Breast epithelium (tissue), 3 donors: ENCODE measurements at regions not wholly inside any gene's neighbourhood (a gene's known extent, or its start where the extent isn't known, plus 50 kb on each side); places are given as distances from the start of the nearest gene placed in this dataset.

ENCODE experiments used
- POLR2A ChIP-seq: fragments of 450-650 bp; IDR thresholded peaks from one replicate; pipeline ENCODE4 v1.6.1; 2016; ENCODE audit warnings: antibody characterized with exemption, mild to moderate bottlenecking, moderate library complexity
- POLR2AphosphoS5 ChIP-seq, 3 donors: sonication (generic); formaldehyde crosslinking; IDR thresholded peaks; one replicate each; pipeline ENCODE4 v1.6.1; 2017; ENCODE audit warnings: antibody characterized with exemption in 3 of 3
- TF ChIP-seq, protein P1 (sequence below), 3 donors: fragments of 450-650 bp; IDR thresholded peaks; one replicate each; pipeline ENCODE4 v1.5.1; 2016 to 2017; ENCODE audit warnings: antibody characterized with exemption in 3 of 3, mild to moderate bottlenecking in 3 of 3, moderate library complexity in 3 of 3

DNA sequence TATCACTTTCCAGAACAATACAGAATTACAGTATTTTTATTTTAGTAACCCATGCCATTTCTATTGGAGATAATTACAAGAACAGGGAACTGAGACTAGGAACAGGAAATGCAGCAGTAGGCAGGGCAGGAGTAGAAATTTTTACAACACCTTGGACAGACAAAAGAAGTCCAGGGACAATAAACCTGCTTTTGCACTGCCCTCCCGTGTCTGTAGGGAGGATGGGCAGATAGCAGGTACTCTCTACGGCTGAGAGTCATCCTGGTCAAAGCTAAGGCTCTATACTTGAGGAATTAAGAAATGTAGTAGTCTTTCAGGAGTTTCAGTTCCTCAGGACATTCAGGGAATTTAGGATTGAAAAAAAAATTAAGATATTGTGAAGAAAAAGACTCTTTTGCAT, 63.4 kb downstream of the VAX1 start:
- TF ChIP-seq, protein P1, sequence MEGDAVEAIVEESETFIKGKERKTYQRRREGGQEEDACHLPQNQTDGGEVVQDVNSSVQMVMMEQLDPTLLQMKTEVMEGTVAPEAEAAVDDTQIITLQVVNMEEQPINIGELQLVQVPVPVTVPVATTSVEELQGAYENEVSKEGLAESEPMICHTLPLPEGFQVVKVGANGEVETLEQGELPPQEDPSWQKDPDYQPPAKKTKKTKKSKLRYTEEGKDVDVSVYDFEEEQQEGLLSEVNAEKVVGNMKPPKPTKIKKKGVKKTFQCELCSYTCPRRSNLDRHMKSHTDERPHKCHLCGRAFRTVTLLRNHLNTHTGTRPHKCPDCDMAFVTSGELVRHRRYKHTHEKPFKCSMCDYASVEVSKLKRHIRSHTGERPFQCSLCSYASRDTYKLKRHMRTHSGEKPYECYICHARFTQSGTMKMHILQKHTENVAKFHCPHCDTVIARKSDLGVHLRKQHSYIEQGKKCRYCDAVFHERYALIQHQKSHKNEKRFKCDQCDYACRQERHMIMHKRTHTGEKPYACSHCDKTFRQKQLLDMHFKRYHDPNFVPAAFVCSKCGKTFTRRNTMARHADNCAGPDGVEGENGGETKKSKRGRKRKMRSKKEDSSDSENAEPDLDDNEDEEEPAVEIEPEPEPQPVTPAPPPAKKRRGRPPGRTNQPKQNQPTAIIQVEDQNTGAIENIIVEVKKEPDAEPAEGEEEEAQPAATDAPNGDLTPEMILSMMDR (IDR thresholded peaks at IDR 0.05): peak in 1 of 3 donors; percentile 17
- no peak for TF ChIP-seq POLR2A
- no peak for TF ChIP-seq POLR2AphosphoS5 (IDR thresholded peaks at IDR 0.05)
